Osteoblast (primary cell): ENCODE measurements at regions not wholly inside any gene's neighbourhood (a gene's known extent, or its start where the extent isn't known, plus 50 kb on each side); places are given as distances from the start of the nearest gene placed in this dataset.

Source experiments
- DNase-seq: peaks from one replicate; pipeline ENCODE4 v3.0.0; 2011; ENCODE audit warnings: low spot score, mixed read lengths; ENCODE audit not compliant: insufficient read length; ENCODE audit errors: missing footprints
- H2AFZ ChIP-seq: 2 replicates; pipeline ENCODE4 v1.6.0; 2011; ENCODE audit warnings: mild to moderate bottlenecking, low read length
- H3K27ac ChIP-seq: 2 replicates; pipeline ENCODE4 v1.5.1; 2011; ENCODE audit warnings: mild to moderate bottlenecking, low read depth, low read length, moderate library complexity
- H3K27me3 ChIP-seq: 2 replicates; pipeline ENCODE4 v1.6.0; 2012; ENCODE audit warnings: mild to moderate bottlenecking, control low read depth, inconsistent platforms, low read length, moderate library complexity; ENCODE audit not compliant: insufficient read depth
- H3K36me3 ChIP-seq: 2 replicates; pipeline ENCODE4 v1.5.1; 2011; ENCODE audit warnings: mild to moderate bottlenecking, low read length, control low read depth, moderate library complexity; ENCODE audit not compliant: insufficient read depth
- H3K4me1 ChIP-seq: 2 replicates; pipeline ENCODE4 v1.5.1; 2011; ENCODE audit warnings: mild to moderate bottlenecking, low read length, control low read depth, moderate library complexity; ENCODE audit not compliant: insufficient read depth
- H3K4me2 ChIP-seq: 2 replicates; pipeline ENCODE4 v1.6.0; 2011; ENCODE audit warnings: mild to moderate bottlenecking, low read length; ENCODE audit not compliant: insufficient read depth
- H3K4me3 ChIP-seq: fragments of 200-600 bp; sonication (generic); 3 replicates; pipeline ENCODE4 v1.5.1; 2012; ENCODE audit warnings: mild to moderate bottlenecking, low read length, inconsistent platforms; ENCODE audit not compliant: insufficient read depth
- H3K79me2 ChIP-seq: 2 replicates; pipeline ENCODE4 v1.6.0; 2012; ENCODE audit warnings: mild to moderate bottlenecking, low read length, control low read depth, inconsistent platforms; ENCODE audit not compliant: insufficient read depth
- H3K9me3 ChIP-seq: 2 replicates; pipeline ENCODE4 v1.5.1; 2011; ENCODE audit warnings: low read depth, low read length, control low read depth
- H4K20me1 ChIP-seq: 2 replicates; pipeline ENCODE4 v1.6.0; 2012; ENCODE audit warnings: mild to moderate bottlenecking, low read length, control low read depth; ENCODE audit not compliant: insufficient read depth
- TF ChIP-seq, protein P1 (sequence below): IDR thresholded peaks from 2 replicates; pipeline ENCODE4 v1.5.1; 2011; ENCODE audit warnings: mild to moderate bottlenecking, low read depth, low read length, moderate library complexity; ENCODE audit errors: extremely low read depth

DNA sequence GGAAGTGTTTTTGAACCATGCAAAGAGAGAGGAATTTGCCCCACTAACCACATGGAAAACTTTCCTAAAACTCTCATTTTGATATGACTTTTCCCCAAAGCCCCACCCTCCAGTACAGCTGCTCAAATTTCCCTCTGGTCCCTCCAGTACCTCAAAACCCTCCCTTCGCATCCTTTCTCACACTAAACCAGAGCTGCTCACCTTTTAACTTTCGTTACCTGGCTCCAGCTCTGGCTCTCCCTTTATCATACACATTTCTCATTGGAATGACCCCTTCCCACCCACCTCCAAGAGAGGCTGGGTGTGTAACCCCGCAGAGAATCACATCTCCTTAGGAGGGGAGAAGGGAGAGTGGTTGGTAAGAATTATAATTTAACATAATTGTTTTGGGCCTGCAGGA, 86.8 kb upstream of the NDUFV2 start:
- no peaks in the 10 kb centered on the region for H3K27me3 ChIP-seq
- no peak overlapping the region for H2AFZ ChIP-seq
- H3K9me3 ChIP-seq, result no peaks in the 10 kb centered on the region
- no peak overlapping the region for H3K4me3 ChIP-seq
- no peak overlapping the region for H3K4me2 ChIP-seq
- H3K27ac ChIP-seq, result no peak overlapping the region
- H4K20me1 ChIP-seq, result no peaks in the 10 kb centered on the region
- TF ChIP-seq, protein P1, sequence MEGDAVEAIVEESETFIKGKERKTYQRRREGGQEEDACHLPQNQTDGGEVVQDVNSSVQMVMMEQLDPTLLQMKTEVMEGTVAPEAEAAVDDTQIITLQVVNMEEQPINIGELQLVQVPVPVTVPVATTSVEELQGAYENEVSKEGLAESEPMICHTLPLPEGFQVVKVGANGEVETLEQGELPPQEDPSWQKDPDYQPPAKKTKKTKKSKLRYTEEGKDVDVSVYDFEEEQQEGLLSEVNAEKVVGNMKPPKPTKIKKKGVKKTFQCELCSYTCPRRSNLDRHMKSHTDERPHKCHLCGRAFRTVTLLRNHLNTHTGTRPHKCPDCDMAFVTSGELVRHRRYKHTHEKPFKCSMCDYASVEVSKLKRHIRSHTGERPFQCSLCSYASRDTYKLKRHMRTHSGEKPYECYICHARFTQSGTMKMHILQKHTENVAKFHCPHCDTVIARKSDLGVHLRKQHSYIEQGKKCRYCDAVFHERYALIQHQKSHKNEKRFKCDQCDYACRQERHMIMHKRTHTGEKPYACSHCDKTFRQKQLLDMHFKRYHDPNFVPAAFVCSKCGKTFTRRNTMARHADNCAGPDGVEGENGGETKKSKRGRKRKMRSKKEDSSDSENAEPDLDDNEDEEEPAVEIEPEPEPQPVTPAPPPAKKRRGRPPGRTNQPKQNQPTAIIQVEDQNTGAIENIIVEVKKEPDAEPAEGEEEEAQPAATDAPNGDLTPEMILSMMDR, result no peak
- no peaks in the 10 kb centered on the region for H3K36me3 ChIP-seq
- no peak for DNase-seq
- no peaks in the 10 kb centered on the region for H3K79me2 ChIP-seq
- H3K4me1 ChIP-seq, result peaks cover 22% of the 10 kb centered on the region

DNA sequence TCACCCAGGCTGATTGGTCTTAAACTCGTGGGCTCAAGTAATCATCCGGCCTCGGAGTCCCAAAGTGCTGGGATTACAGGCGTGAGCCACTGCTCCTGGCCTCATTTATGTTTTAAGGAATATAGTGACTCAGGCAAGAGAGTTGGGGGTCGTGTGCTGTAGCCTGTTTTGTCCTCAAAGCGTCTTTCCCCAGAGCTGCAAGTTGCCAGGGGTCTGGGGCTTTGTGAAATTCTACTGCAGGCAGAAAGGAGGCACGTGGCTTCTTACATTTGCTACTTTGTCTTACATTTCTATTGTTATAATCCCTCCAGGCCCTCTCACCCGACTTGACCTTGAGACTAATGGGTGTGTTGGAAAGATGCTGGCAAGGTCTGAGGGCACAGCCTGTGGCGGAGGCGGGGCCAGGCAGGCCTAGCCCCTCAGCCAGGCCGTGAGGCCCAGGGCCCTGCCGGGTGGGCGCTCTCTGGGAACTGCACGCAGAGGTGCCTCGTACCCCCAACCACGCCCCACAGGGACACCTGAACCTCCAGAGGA, 85.8 kb upstream of the NDUFV2 start:
- no peaks in the 10 kb centered on the region for H3K9me3 ChIP-seq
- H4K20me1 ChIP-seq, result no peaks in the 10 kb centered on the region
- H3K27ac ChIP-seq, result peak overlapping the region; percentile 93
- no peaks in the 10 kb centered on the region for H3K36me3 ChIP-seq
- no peaks in the 10 kb centered on the region for H3K27me3 ChIP-seq
- H3K4me1 ChIP-seq, result peaks cover 22% of the 10 kb centered on the region
- no peak for DNase-seq
- H2AFZ ChIP-seq, result peak overlapping the region; percentile 35
- peak overlapping the region; percentile 59 for H3K4me2 ChIP-seq
- no peaks in the 10 kb centered on the region for H3K79me2 ChIP-seq
- TF ChIP-seq, protein P1, result no peak
- peak overlapping the region; percentile 23 for H3K4me3 ChIP-seq

DNA sequence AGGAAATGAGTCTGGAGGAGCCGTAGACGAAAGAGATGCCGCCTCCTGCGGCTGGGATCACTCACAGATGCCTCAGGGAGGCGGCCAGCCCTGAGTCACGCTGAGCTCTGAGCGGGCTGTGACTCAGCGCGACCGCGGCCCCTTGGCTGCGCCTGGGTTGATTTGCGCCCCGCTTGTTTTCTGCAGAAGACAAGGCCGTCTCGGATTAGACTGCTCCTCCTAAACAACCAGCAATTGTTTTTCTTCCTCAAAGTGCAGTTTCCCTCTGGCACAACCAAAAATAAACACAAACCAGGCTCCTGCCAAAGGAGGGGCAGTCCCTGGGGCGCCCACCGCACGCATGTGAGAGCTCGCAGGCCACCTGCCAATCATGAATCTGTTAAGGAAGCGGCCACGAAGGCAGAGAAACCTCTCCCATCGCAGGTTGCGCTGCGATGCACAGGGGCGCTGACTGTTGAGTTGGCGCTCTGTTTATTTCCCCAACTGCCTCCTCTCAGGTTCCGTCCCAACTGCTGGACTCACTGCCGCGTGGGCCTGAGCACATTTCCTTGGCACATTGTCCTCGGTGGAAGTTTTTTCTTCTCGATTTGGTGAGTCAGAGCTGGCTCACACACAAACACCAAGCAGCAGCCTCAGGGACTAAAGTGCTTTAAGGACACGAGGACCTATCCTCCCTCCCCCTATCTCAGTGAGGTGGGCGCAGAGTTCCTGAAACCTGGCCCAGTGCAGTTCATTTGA, 85.2 kb upstream of the NDUFV2 start:
- peaks cover 22% of the 10 kb centered on the region for H3K4me1 ChIP-seq
- H3K27me3 ChIP-seq, result no peaks in the 10 kb centered on the region
- H3K27ac ChIP-seq, result peak overlapping the region; percentile 93
- no peaks in the 10 kb centered on the region for H3K79me2 ChIP-seq
- TF ChIP-seq, protein P1, result no peak
- peak overlapping the region; percentile 59 for H3K4me2 ChIP-seq
- peak; percentile 95 for DNase-seq
- no peaks in the 10 kb centered on the region for H3K36me3 ChIP-seq
- H3K9me3 ChIP-seq, result no peaks in the 10 kb centered on the region
- peak overlapping the region; percentile 23 for H3K4me3 ChIP-seq
- H2AFZ ChIP-seq, result peak overlapping the region; percentile 35
- no peaks in the 10 kb centered on the region for H4K20me1 ChIP-seq

DNA sequence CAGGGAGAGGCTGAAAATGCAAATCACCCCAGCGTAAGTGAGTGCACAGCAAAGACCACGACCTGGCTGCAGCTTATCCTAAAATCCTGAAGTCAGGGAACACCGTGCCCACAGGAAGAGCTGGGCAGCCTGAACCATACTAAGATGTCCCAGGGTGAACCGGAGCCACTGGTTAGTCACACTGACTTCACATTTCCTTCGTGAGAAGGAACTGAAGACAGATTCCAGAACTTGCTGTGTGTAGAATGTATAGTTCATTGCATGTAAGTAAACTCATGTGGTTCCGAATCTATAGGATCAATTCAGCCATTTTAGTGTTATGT, 84.6 kb upstream of the NDUFV2 start:
- H4K20me1 ChIP-seq, result no peaks in the 10 kb centered on the region
- H3K27me3 ChIP-seq, result no peaks in the 10 kb centered on the region
- no peaks in the 10 kb centered on the region for H3K79me2 ChIP-seq
- H3K27ac ChIP-seq, result peak overlapping the region; percentile 93
- peaks cover 25% of the 10 kb centered on the region for H3K4me1 ChIP-seq
- peak overlapping the region; percentile 59 for H3K4me2 ChIP-seq
- no peaks in the 10 kb centered on the region for H3K36me3 ChIP-seq
- TF ChIP-seq, protein P1, result no peak
- H3K9me3 ChIP-seq, result no peaks in the 10 kb centered on the region
- DNase-seq, result no peak
- H3K4me3 ChIP-seq, result peak overlapping the region; percentile 23
- peak overlapping the region; percentile 35 for H2AFZ ChIP-seq
